K562 (cell line): ENCODE measurements at regions not wholly inside any gene's neighbourhood (a gene's known extent, or its start where the extent isn't known, plus 50 kb on each side); places are given as distances from the start of the nearest gene placed in this dataset.

Experiments
- ATAC-seq: fragments of 200-7000 bp; cut with Tn5 transposase; 3 replicates; pipeline ENCODE4 v1.9.1; 2020; ENCODE audit warnings: moderate library complexity
- BruUV-seq: library from RNA; stranded (reverse); fragments of 400-500 nt; replicated peaks from 2 replicates; lab custom pipeline; 2021; lab: Mats Ljungman, UMichigan
- CTCF ChIA-PET: fragments of 300-600 bp; formaldehyde crosslinking; extraction: SDS; loops from one replicate; lab custom pipeline; 2021; ENCODE audit warnings: low intra/inter-chr PET ratio; lab: Yijun Ruan, JAX
- POLR2A ChIA-PET: fragments of 300-600, 350-650 bp; sonication (Branson Sonifier 250); formaldehyde crosslinking; extraction: SDS; loops from one replicate; lab custom pipeline; 2021; ENCODE audit warnings: antibody characterized with exemption, inconsistent platforms; lab: Yijun Ruan, JAX
- DNase-seq, 4 experiments: peaks; one replicate each; pipeline versions ENCODE4 v3.0.0 to v3.0.0-alpha.2; 2011 to 2018; ENCODE audit warnings: low spot score in 3 of 4, mixed read lengths in 3 of 4; ENCODE audit errors: extremely low read depth in 1 of 4
- FAIRE-seq: peaks from 2 replicates; lab custom pipeline; 2011; peaks lifted over from hg19 to GRCh38; lab: Jason Lieb, UNC
- H2AFZ ChIP-seq: 2 replicates; pipeline ENCODE4 v1.6.0; 2011; ENCODE audit warnings: low read depth, low read length, control low read depth, inconsistent platforms
- H3K27ac ChIP-seq: fragments of 200-600 bp; 3 replicates; pipeline ENCODE4 v1.8.0; 2011; ENCODE audit warnings: low read depth, mild to moderate bottlenecking, control low read depth, inconsistent platforms, low read length, moderate library complexity, mixed read lengths; ENCODE audit errors: extremely low read depth
- H3K27me3 ChIP-seq, 2 experiments: fragments of 300-600 bp in 1 of 2; 2 replicates in 1 of 2; 3 replicates in 1 of 2; pipeline versions ENCODE4 v1.6.0 to v1.8.0; 2011; ENCODE audit warnings: inconsistent platforms in 2 of 2, low read length in 2 of 2, mild to moderate bottlenecking in 1 of 2, mixed read lengths in 1 of 2, moderate library complexity in 1 of 2; ENCODE audit not compliant: control insufficient read depth in 2 of 2, insufficient read depth in 2 of 2
- H3K36me3 ChIP-seq: fragments of 300-600 bp; 3 replicates; pipeline ENCODE4 v1.8.0; 2011; ENCODE audit warnings: mild to moderate bottlenecking, low read length, inconsistent platforms; ENCODE audit not compliant: control insufficient read depth, insufficient read depth
- H3K4me1 ChIP-seq, 2 experiments: fragments of 200-600 bp in 1 of 2; replicated peaks in 1 of 2; 2 replicates in 1 of 2; 3 replicates in 1 of 2; pipeline versions ENCODE4 v1.5.1 to v1.8.0; 2011; ENCODE audit warnings: inconsistent platforms in 2 of 2, low read length in 2 of 2, mild to moderate bottlenecking in 1 of 2, mixed read lengths in 1 of 2, moderate library complexity in 1 of 2; ENCODE audit not compliant: control insufficient read depth in 2 of 2, insufficient read depth in 2 of 2
- H3K4me2 ChIP-seq: 2 replicates; pipeline ENCODE4 v1.6.1; 2011; ENCODE audit warnings: low read length, control low read depth, inconsistent platforms, mixed read lengths; ENCODE audit not compliant: insufficient read depth
- H3K4me3 ChIP-seq: fragments of 200-600 bp; sonication (generic), shearing (Covaris generic); 2 replicates; pipeline ENCODE4 v1.5.1; 2016; ENCODE audit warnings: control low read depth, inconsistent platforms
- H3K79me2 ChIP-seq: fragments of 200-600 bp; 3 replicates; pipeline ENCODE4 v1.8.0; 2011; ENCODE audit warnings: low read length, inconsistent platforms; ENCODE audit not compliant: control insufficient read depth, insufficient read depth
- H3K9ac ChIP-seq, 2 experiments: 2 replicates each; pipeline versions ENCODE4 v1.6.0 to v1.6.1; 2011; ENCODE audit warnings: low read depth in 2 of 2, low read length in 2 of 2, control low read depth in 1 of 2, inconsistent platforms in 1 of 2, mild to moderate bottlenecking in 1 of 2, mixed read lengths in 1 of 2; ENCODE audit not compliant: insufficient read depth in 1 of 2
- H3K9me1 ChIP-seq: one replicate; pipeline ENCODE4 v1.6.0; 2011; ENCODE audit warnings: inconsistent platforms, mild to moderate bottlenecking, low read length, moderate library complexity; ENCODE audit not compliant: control insufficient read depth, insufficient read depth
- H3K9me3 ChIP-seq: replicated peaks from 2 replicates; pipeline ENCODE4 v1.5.1; 2011; ENCODE audit warnings: low read depth, low read length, inconsistent platforms; ENCODE audit not compliant: control insufficient read depth, insufficient read depth
- H4K20me1 ChIP-seq: replicated peaks from 2 replicates; pipeline ENCODE4 v1.6.1; 2011; ENCODE audit warnings: low read length, inconsistent platforms, mixed read lengths; ENCODE audit not compliant: control insufficient read depth, insufficient read depth
- GTF2E2 ChIP-seq: fragments of 200-800 bp; sonication (Bioruptor generic); IDR thresholded peaks from 2 replicates; pipeline ENCODE4 v1.6.1; 2016; ENCODE audit warnings: missing genetic modification characterization, missing compliant biosample characterization
- OTX1 ChIP-seq: fragments of 450-650 bp; formaldehyde crosslinking; IDR thresholded peaks from 2 replicates; pipeline ENCODE4 v1.4.0; 2022; ENCODE audit warnings: mild to moderate bottlenecking
- PCBP1 ChIP-seq: fragments of 200-400 bp; formaldehyde crosslinking; IDR thresholded peaks from 2 replicates; pipeline ENCODE4 v1.6.1; 2018; ENCODE audit warnings: mild to moderate bottlenecking, low read depth, low read length; ENCODE audit not compliant: poor library complexity, severe bottlenecking
- PURB ChIP-seq: sonication (generic); formaldehyde crosslinking; IDR thresholded peaks from 2 replicates; pipeline ENCODE4 v1.9.0; 2021; ENCODE audit warnings: low read depth, mild to moderate bottlenecking, missing genetic modification reagents
- RBM14 ChIP-seq: fragments of 200-400 bp; formaldehyde crosslinking; IDR thresholded peaks from 2 replicates; pipeline ENCODE4 v1.6.1; 2018; ENCODE audit warnings: low read depth, mild to moderate bottlenecking, low read length, moderate library complexity, borderline replicate concordance; ENCODE audit not compliant: insufficient read depth
- RFX1 ChIP-seq: fragments of 450-650 bp; IDR thresholded peaks from 2 replicates; pipeline ENCODE4 v1.6.1; 2016; ENCODE audit warnings: mild to moderate bottlenecking, moderate library complexity
- SMC3 ChIP-seq: conservative IDR thresholded peaks from 2 replicates; pipeline ENCODE4 v1.6.1; 2011; ENCODE audit warnings: low read depth, low read length, improper control_type of control experiment; ENCODE audit not compliant: insufficient read depth
- ZFP1 ChIP-seq: fragments of 450-650 bp; formaldehyde crosslinking; IDR thresholded peaks from 2 replicates; pipeline ENCODE4 v1.4.0; 2020; ENCODE audit warnings: mild to moderate bottlenecking, mixed read lengths
- ZNF175 ChIP-seq: fragments of 200-800 bp; sonication (Bioruptor generic); IDR thresholded peaks from 2 replicates; pipeline ENCODE4 v1.6.1; 2016; ENCODE audit warnings: low read depth, mild to moderate bottlenecking, missing genetic modification characterization, missing compliant biosample characterization
- ZNF764 ChIP-seq: fragments of 250-450 bp; sonication (Bioruptor Pico); IDR thresholded peaks from 2 replicates; pipeline ENCODE4 v1.4.0; 2020; ENCODE audit warnings: low read depth, mild to moderate bottlenecking, moderate library complexity
- WGBS: fragments of 100-300 bp; shearing (Covaris generic); methylation state at CpG from one replicate; pipeline ENCODE4 v1.1.6; 2016; ENCODE audit warnings: low coverage, mixed read lengths; ENCODE audit not compliant: insufficient coverage; ENCODE audit errors: missing lambda C conversion rate; 5-methylcytosine and 5-hydroxymethylcytosine counted together
- in situ Hi-C: fragments of 300-500 bp; cut with MboI; formaldehyde crosslinking; loops from 4 replicates; pipeline ENCODE4 v1.15.0; 2018; ENCODE audit warnings: inconsistent platforms, mixed read lengths
- intact Hi-C: fragments of 100-400 bp; cut with micrococcal nuclease; formaldehyde crosslinking; loops from 2 replicates; pipeline ENCODE4 v1.14.2; 2022
- TF ChIP-seq, protein P1 (sequence below): fragments of 450-650 bp; formaldehyde crosslinking; IDR thresholded peaks from 2 replicates; pipeline ENCODE4 v1.4.0; 2022; ENCODE audit warnings: mild to moderate bottlenecking, moderate library complexity
- TF ChIP-seq, protein P2 (sequence below): fragments of 250-450 bp; sonication (Bioruptor Pico); IDR thresholded peaks from 2 replicates; pipeline ENCODE4 v1.8.0; 2022; ENCODE audit warnings: inconsistent platforms, mild to moderate bottlenecking, moderate library complexity, borderline replicate concordance
- TF ChIP-seq, protein P3 (sequence below): fragments of 450-650 bp; IDR thresholded peaks from 2 replicates; pipeline ENCODE4 v1.6.1; 2018; ENCODE audit not compliant: partially characterized antibody
- TF ChIP-seq, protein P4 (sequence below), 2 experiments: IDR thresholded peaks; 2 replicates each; pipeline ENCODE4 v1.6.1; 2011; ENCODE audit warnings: borderline replicate concordance in 1 of 2, control low read depth in 1 of 2, low read depth in 1 of 2, low read length in 1 of 2, mild to moderate bottlenecking in 1 of 2, mixed read lengths in 1 of 2, moderate library complexity in 1 of 2; ENCODE audit not compliant: insufficient read depth in 1 of 2, insufficient read length in 1 of 2, poor library complexity in 1 of 2, severe bottlenecking in 1 of 2; ENCODE audit errors: extremely low read depth in 1 of 2

DNA sequence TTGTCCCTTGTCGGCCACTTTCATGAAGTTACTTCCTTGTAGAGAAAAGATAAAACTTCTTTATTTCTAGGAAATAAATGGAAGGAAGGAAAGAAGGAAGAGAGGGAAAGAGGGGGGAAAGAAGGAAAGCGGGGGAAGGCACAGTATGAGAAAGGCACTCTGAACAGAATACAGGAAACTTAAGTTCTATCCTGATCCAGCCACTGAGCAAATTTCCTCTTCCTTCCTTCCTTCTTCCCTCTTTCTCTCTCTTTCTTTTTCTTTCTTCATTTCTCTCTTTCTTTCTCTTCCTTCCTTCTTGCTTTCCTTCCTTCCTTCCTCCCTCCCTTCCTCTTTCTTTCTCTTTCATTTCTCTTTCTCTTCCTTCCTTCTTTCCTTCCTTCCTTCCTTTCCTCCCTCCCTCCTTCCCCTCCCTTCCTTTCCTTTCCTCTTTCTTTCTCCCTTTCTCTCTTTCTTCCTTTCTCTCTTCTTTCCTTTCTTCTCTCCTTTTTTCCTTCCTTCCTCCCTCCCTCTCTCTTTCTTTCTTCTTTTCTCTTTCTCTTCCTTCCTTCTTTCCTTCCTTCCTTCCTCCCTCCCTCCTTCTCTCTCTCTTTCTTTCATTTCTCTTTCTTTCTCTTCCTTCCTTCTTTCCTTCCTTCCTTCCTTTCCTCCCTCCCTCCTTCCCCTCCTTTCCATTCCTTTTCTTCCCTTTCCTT, 240.2 kb upstream of the BRINP1 start:
- no peak for FAIRE-seq
- H3K79me2 ChIP-seq: no peaks in the 10 kb centered on the region
- no peak for DNase-seq
- 0% methylated on average over 2 of the region's 2 CpGs for WGBS
- H3K27ac ChIP-seq: no peak overlapping the region
- intact Hi-C loops: no loop called here
- no peak overlapping the region for H3K4me2 ChIP-seq
- H3K36me3 ChIP-seq: no peaks in the 10 kb centered on the region
- ATAC-seq: no peak
- no peaks in the 10 kb centered on the region for H4K20me1 ChIP-seq
- ChIA-PET CTCF (no interaction called here), POLR2A (no interaction called here)
- no TSS peak for BruUV-seq
- H3K4me1 ChIP-seq: no peaks in the 10 kb centered on the region
- H3K27me3 ChIP-seq: no peaks in the 10 kb centered on the region
- no peak overlapping the region for H3K4me3 ChIP-seq
- H3K9me3 ChIP-seq: no peaks in the 10 kb centered on the region
- H2AFZ ChIP-seq: no peak overlapping the region
- in situ Hi-C loops: no loop called here
- no peaks in the 10 kb centered on the region for H3K9me1 ChIP-seq
- H3K9ac ChIP-seq: no peak overlapping the region
- TF ChIP-seq ZNF764 (CRISPR knock-in tag) (no peak), ZNF175 (no peak), GTF2E2 (tag) (no peak), RBM14 (no peak), OTX1 (CRISPR knock-in tag) (no peak), PURB (no peak), RFX1 (no peak), PCBP1 (no peak), ZFP1 (CRISPR knock-in tag) (no peak), SMC3 (no peak)
- TF ChIP-seq, protein P1, sequence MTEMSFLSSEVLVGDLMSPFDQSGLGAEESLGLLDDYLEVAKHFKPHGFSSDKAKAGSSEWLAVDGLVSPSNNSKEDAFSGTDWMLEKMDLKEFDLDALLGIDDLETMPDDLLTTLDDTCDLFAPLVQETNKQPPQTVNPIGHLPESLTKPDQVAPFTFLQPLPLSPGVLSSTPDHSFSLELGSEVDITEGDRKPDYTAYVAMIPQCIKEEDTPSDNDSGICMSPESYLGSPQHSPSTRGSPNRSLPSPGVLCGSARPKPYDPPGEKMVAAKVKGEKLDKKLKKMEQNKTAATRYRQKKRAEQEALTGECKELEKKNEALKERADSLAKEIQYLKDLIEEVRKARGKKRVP (CRISPR knock-in tag): no peak
- TF ChIP-seq, protein P2, sequence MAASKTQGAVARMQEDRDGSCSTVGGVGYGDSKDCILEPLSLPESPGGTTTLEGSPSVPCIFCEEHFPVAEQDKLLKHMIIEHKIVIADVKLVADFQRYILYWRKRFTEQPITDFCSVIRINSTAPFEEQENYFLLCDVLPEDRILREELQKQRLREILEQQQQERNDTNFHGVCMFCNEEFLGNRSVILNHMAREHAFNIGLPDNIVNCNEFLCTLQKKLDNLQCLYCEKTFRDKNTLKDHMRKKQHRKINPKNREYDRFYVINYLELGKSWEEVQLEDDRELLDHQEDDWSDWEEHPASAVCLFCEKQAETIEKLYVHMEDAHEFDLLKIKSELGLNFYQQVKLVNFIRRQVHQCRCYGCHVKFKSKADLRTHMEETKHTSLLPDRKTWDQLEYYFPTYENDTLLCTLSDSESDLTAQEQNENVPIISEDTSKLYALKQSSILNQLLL (CRISPR knock-in tag): no peak
- TF ChIP-seq, protein P3, sequence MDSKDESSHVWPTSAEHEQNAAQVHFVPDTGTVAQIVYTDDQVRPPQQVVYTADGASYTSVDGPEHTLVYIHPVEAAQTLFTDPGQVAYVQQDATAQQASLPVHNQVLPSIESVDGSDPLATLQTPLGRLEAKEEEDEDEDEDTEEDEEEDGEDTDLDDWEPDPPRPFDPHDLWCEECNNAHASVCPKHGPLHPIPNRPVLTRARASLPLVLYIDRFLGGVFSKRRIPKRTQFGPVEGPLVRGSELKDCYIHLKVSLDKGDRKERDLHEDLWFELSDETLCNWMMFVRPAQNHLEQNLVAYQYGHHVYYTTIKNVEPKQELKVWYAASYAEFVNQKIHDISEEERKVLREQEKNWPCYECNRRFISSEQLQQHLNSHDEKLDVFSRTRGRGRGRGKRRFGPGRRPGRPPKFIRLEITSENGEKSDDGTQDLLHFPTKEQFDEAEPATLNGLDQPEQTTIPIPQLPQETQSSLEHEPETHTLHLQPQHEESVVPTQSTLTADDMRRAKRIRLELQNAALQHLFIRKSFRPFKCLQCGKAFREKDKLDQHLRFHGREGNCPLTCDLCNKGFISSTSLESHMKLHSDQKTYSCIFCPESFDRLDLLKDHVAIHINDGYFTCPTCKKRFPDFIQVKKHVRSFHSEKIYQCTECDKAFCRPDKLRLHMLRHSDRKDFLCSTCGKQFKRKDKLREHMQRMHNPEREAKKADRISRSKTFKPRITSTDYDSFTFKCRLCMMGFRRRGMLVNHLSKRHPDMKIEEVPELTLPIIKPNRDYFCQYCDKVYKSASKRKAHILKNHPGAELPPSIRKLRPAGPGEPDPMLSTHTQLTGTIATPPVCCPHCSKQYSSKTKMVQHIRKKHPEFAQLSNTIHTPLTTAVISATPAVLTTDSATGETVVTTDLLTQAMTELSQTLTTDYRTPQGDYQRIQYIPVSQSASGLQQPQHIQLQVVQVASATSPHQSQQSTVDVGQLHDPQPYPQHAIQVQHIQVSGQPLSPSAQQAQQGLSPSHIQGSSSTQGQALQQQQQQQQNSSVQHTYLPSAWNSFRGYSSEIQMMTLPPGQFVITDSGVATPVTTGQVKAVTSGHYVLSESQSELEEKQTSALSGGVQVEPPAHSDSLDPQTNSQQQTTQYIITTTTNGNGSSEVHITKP: no peak
- TF ChIP-seq, protein P4, sequence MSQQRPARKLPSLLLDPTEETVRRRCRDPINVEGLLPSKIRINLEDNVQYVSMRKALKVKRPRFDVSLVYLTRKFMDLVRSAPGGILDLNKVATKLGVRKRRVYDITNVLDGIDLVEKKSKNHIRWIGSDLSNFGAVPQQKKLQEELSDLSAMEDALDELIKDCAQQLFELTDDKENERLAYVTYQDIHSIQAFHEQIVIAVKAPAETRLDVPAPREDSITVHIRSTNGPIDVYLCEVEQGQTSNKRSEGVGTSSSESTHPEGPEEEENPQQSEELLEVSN (IDR thresholded peaks at IDR 0.05; ENCODE audit: borderline replicate concordance in 1 of 2, extremely low read depth in 1 of 2, insufficient read depth in 1 of 2, insufficient read length in 1 of 2, low read depth in 1 of 2, low read length in 1 of 2, poor library complexity in 1 of 2, severe bottlenecking in 1 of 2): no peak
